ENCODE measurements at regions not wholly inside any gene's neighbourhood (a gene's known extent, or its start where the extent isn't known, plus 50 kb on each side); places are given as distances from the start of the nearest gene placed in this dataset.
"Not testable (repeated sequence)": the region's sequence is repeated elsewhere in the genome, so short reads cannot be mapped to it uniquely, and the experiment has no call there.

DNA sequence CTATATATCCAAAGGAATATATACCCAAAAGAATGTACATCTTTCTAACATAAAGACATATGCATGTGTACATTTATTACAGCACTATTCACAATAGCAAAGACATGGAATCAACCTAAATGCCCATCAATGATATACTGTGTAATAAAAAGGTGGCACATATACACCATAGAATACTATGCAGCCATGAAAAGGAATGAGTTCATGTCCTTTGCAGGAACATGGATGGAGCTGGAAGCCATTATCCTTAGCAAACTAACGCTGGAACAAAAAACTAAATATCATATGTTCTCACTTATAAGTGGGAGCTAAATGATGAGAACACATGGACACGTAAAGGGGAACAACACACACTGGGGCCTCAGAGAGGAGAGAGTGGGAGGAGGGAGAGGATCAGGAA lies 365.7 kb upstream of the FTMT start:
- TF ChIP-seq CTCF, POLR2AphosphoS5, EP300, POLR2A (IDR thresholded peaks at IDR 0.05): not testable (repeated sequence)
